CD14-positive monocyte (primary cell): ENCODE measurements at regions not wholly inside any gene's neighbourhood (a gene's known extent, or its start where the extent isn't known, plus 50 kb on each side); places are given as distances from the start of the nearest gene placed in this dataset.

Source experiments
- DNase-seq, 3 donors: peaks; one replicate each; pipeline ENCODE4 v3.0.0-alpha.2; 2011 to 2022
- H2AFZ ChIP-seq: 2 replicates; pipeline ENCODE4 v1.6.0; 2012; ENCODE audit warnings: mild to moderate bottlenecking, low read depth, low read length, inconsistent platforms; ENCODE audit not compliant: insufficient read depth, poor library complexity, severe bottlenecking
- H3K27ac ChIP-seq, 2 donors: 1 replicate in 1 of 2; 2 replicates in 1 of 2; pipeline ENCODE4 v1.5.1; 2012 to 2013; ENCODE audit warnings: low read length in 2 of 2, control low read depth in 1 of 2, inconsistent platforms in 1 of 2, low read depth in 1 of 2, mild to moderate bottlenecking in 1 of 2
- H3K27me3 ChIP-seq, 2 donors: one replicate each; pipeline versions ENCODE4 v1.6.0 to v1.6.1; 2011 to 2013; ENCODE audit warnings: low read length in 2 of 2; ENCODE audit not compliant: control insufficient read depth in 2 of 2, insufficient read depth in 2 of 2
- H3K36me3 ChIP-seq, 2 donors: replicated peaks in 1 of 2; 1 replicate in 1 of 2; 2 replicates in 1 of 2; pipeline versions ENCODE4 v1.5.1 to v1.6.1; 2012 to 2013; ENCODE audit warnings: low read length in 2 of 2, control low read depth in 1 of 2, inconsistent platforms in 1 of 2, mild to moderate bottlenecking in 1 of 2; ENCODE audit not compliant: insufficient read depth in 2 of 2, control insufficient read depth in 1 of 2
- H3K4me1 ChIP-seq, 2 donors: 1 replicate in 1 of 2; 2 replicates in 1 of 2; pipeline versions ENCODE4 v1.5.1 to v1.6.1; 2012 to 2013; ENCODE audit warnings: low read length in 2 of 2, control low read depth in 1 of 2, inconsistent platforms in 1 of 2, mild to moderate bottlenecking in 1 of 2, moderate library complexity in 1 of 2; ENCODE audit not compliant: insufficient read depth in 2 of 2, control insufficient read depth in 1 of 2
- H3K4me2 ChIP-seq: replicated peaks from 2 replicates; pipeline ENCODE3; 2012; ENCODE audit warnings: low read length, moderate library complexity, mild to moderate bottlenecking; ENCODE audit not compliant: poor library complexity, severe bottlenecking; ENCODE audit errors: extremely low read depth
- H3K4me3 ChIP-seq, 3 experiments: fragments of 200-600 bp in 1 of 3; sonication (generic) in 1 of 3; replicated peaks in 1 of 3; 1 replicate in 2 of 3; 2 replicates in 1 of 3; pipeline ENCODE4 v1.5.1; 2011 to 2013; ENCODE audit warnings: low read length in 3 of 3, mild to moderate bottlenecking in 3 of 3, control low read depth in 2 of 3, low read depth in 2 of 3, inconsistent platforms in 1 of 3, moderate library complexity in 1 of 3
- H3K79me2 ChIP-seq: 2 replicates; pipeline ENCODE4 v1.6.0; 2012; ENCODE audit warnings: mild to moderate bottlenecking, control low read depth, inconsistent platforms, low read length, moderate library complexity; ENCODE audit not compliant: insufficient read depth
- H3K9ac ChIP-seq: 2 replicates; pipeline ENCODE4 v1.6.0; 2017; ENCODE audit warnings: low read length, mild to moderate bottlenecking; ENCODE audit not compliant: insufficient read depth, poor library complexity, severe bottlenecking
- H3K9me3 ChIP-seq, 2 donors: replicated peaks in 1 of 2; 1 replicate in 1 of 2; 2 replicates in 1 of 2; pipeline versions ENCODE4 v1.5.1 to v1.6.1; 2012 to 2013; ENCODE audit warnings: low read length in 2 of 2, control low read depth in 1 of 2; ENCODE audit not compliant: control insufficient read depth in 1 of 2, insufficient read depth in 1 of 2
- H4K20me1 ChIP-seq: 2 replicates; pipeline ENCODE4 v1.6.0; 2012; ENCODE audit warnings: mild to moderate bottlenecking, low read length, control low read depth, moderate library complexity; ENCODE audit not compliant: insufficient read depth
- H3K27ac Mint-ChIP-seq, 7 donors: one replicate each; pipeline ENCODE4 v1.8.0; 2020; ENCODE audit warnings: mild to moderate bottlenecking in 7 of 7, mixed read lengths in 7 of 7, moderate library complexity in 6 of 7, inconsistent platforms in 2 of 7
- H3K27me3 Mint-ChIP-seq, 3 donors: one replicate each; pipeline ENCODE4 v1.8.0; 2021 to 2022; ENCODE audit warnings: low read depth in 3 of 3, mild to moderate bottlenecking in 3 of 3, mixed read lengths in 3 of 3, moderate library complexity in 3 of 3, inconsistent platforms in 1 of 3
- H3K36me3 Mint-ChIP-seq, 2 donors: one replicate each; pipeline ENCODE4 v1.8.0; 2020; ENCODE audit warnings: mixed read lengths in 2 of 2, inconsistent platforms in 1 of 2, mild to moderate bottlenecking in 1 of 2
- H3K4me1 Mint-ChIP-seq: one replicate; pipeline ENCODE4 v1.8.0; 2020; ENCODE audit warnings: mild to moderate bottlenecking, mixed read lengths
- H3K4me3 Mint-ChIP-seq, 2 donors: one replicate each; pipeline ENCODE4 v1.8.0; 2020; ENCODE audit warnings: mild to moderate bottlenecking in 2 of 2, mixed read lengths in 2 of 2, moderate library complexity in 1 of 2
- H3K9me3 Mint-ChIP-seq, 7 donors: one replicate each; pipeline ENCODE4 v1.8.0; 2020 to 2022; ENCODE audit warnings: mixed read lengths in 7 of 7, mild to moderate bottlenecking in 6 of 7, moderate library complexity in 6 of 7, inconsistent platforms in 2 of 7
- WGBS: methylation state at CpG from one replicate; pipeline ENCODE4 v1.1.5; 2013; ENCODE audit warnings: missing lambda C conversion rate; ENCODE audit not compliant: insufficient coverage; 5-methylcytosine and 5-hydroxymethylcytosine counted together
- intact Hi-C, 2 donors: fragments of 100-400 bp; cut with micrococcal nuclease; formaldehyde crosslinking; loops; one replicate each; pipeline versions ENCODE4 v1.15.0 to v1.15.1; 2023
- TF ChIP-seq, protein P1 (sequence below): fragments of 200-600 bp; IDR thresholded peaks from one replicate; pipeline ENCODE4 v1.8.0; 2022; ENCODE audit warnings: antibody characterized with exemption, mild to moderate bottlenecking

- H3K36me3 ChIP-seq, result no peaks in the 10 kb centered on the region
- H3K27ac ChIP-seq, result no peak overlapping the region
- H3K4me3 ChIP-seq, result no peak overlapping the region
- Mint-ChIP-seq H3K9me3 (no peaks in the 10 kb centered on the region), H3K27ac (peak overlapping the region in 1 of 7 donors; percentile 60), H3K36me3 (no peaks in the 10 kb centered on the region), H3K4me3 (no peak overlapping the region), H3K27me3 (peaks cover 1 to 8% (median 5%) of the 10 kb centered on the region in 3 donors), H3K4me1 (no peaks in the 10 kb centered on the region)
- no peaks in the 10 kb centered on the region for H3K4me1 ChIP-seq
- H4K20me1 ChIP-seq, result no peaks in the 10 kb centered on the region
- no peak for DNase-seq
- no peaks in the 10 kb centered on the region for H3K27me3 ChIP-seq
- no peaks in the 10 kb centered on the region for H3K9me3 ChIP-seq
- TF ChIP-seq, protein P1, sequence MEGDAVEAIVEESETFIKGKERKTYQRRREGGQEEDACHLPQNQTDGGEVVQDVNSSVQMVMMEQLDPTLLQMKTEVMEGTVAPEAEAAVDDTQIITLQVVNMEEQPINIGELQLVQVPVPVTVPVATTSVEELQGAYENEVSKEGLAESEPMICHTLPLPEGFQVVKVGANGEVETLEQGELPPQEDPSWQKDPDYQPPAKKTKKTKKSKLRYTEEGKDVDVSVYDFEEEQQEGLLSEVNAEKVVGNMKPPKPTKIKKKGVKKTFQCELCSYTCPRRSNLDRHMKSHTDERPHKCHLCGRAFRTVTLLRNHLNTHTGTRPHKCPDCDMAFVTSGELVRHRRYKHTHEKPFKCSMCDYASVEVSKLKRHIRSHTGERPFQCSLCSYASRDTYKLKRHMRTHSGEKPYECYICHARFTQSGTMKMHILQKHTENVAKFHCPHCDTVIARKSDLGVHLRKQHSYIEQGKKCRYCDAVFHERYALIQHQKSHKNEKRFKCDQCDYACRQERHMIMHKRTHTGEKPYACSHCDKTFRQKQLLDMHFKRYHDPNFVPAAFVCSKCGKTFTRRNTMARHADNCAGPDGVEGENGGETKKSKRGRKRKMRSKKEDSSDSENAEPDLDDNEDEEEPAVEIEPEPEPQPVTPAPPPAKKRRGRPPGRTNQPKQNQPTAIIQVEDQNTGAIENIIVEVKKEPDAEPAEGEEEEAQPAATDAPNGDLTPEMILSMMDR, result no peak
- WGBS, result no CpG with 5 or more reads among the region's 2 CpGs
- no peak overlapping the region for H2AFZ ChIP-seq
- intact Hi-C loops, result no loop called here
- H3K4me2 ChIP-seq, result no peak overlapping the region
- H3K79me2 ChIP-seq, result no peaks in the 10 kb centered on the region
- no peak overlapping the region for H3K9ac ChIP-seq
Measured at GRCh38 chr18:59788791-59789106, 91.5 kb upstream of the CCBE1 start.

GRCh38 chr18:59787998-59788790 is 91.0 kb upstream of the CCBE1 start:
- intact Hi-C loops, result no loop called here
- no peaks in the 10 kb centered on the region for H3K36me3 ChIP-seq
- H3K9me3 ChIP-seq, result no peaks in the 10 kb centered on the region
- Mint-ChIP-seq H3K36me3 (no peaks in the 10 kb centered on the region), H3K4me1 (no peaks in the 10 kb centered on the region), H3K27ac (no peak overlapping the region), H3K4me3 (no peak overlapping the region), H3K27me3 (peaks cover 1 to 8% (median 5%) of the 10 kb centered on the region in 3 donors), H3K9me3 (no peaks in the 10 kb centered on the region)
- no peak overlapping the region for H3K27ac ChIP-seq
- H4K20me1 ChIP-seq, result no peaks in the 10 kb centered on the region
- H3K4me3 ChIP-seq, result no peak overlapping the region
- no peaks in the 10 kb centered on the region for H3K4me1 ChIP-seq
- H3K4me2 ChIP-seq, result no peak overlapping the region
- TF ChIP-seq, protein P1, result no peak
- 61% methylated on average over 9 of the region's 13 CpGs for WGBS
- H3K9ac ChIP-seq, result no peak overlapping the region
- no peak for DNase-seq
- no peaks in the 10 kb centered on the region for H3K27me3 ChIP-seq
- H2AFZ ChIP-seq, result no peak overlapping the region
- H3K79me2 ChIP-seq, result no peaks in the 10 kb centered on the region
